Neural progenitor cell (in vitro differentiated cells): ENCODE measurements at regions not wholly inside any gene's neighbourhood (a gene's known extent, or its start where the extent isn't known, plus 50 kb on each side); places are given as distances from the start of the nearest gene placed in this dataset.

Source experiments
- EZH2 ChIP-seq: fragments of 200-600 bp; sonication (generic); IDR thresholded peaks from 2 replicates; pipeline ENCODE4 v1.6.1; 2017; ENCODE audit warnings: antibody characterized with exemption, mild to moderate bottlenecking, moderate library complexity
- TF ChIP-seq, protein P1 (sequence below): fragments of 200-600 bp; sonication (generic); IDR thresholded peaks from 2 replicates; pipeline ENCODE4 v1.5.1; 2017; ENCODE audit warnings: antibody characterized with exemption, mild to moderate bottlenecking

GRCh38 chr20:4465855-4466545 lies 216.9 kb upstream of the ADRA1D start:
- TF ChIP-seq, protein P1, sequence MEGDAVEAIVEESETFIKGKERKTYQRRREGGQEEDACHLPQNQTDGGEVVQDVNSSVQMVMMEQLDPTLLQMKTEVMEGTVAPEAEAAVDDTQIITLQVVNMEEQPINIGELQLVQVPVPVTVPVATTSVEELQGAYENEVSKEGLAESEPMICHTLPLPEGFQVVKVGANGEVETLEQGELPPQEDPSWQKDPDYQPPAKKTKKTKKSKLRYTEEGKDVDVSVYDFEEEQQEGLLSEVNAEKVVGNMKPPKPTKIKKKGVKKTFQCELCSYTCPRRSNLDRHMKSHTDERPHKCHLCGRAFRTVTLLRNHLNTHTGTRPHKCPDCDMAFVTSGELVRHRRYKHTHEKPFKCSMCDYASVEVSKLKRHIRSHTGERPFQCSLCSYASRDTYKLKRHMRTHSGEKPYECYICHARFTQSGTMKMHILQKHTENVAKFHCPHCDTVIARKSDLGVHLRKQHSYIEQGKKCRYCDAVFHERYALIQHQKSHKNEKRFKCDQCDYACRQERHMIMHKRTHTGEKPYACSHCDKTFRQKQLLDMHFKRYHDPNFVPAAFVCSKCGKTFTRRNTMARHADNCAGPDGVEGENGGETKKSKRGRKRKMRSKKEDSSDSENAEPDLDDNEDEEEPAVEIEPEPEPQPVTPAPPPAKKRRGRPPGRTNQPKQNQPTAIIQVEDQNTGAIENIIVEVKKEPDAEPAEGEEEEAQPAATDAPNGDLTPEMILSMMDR: no peak
- TF ChIP-seq EZH2: no peak
